Kidney (tissue), 13 donors: ENCODE measurements at regions not wholly inside any gene's neighbourhood (a gene's known extent, or its start where the extent isn't known, plus 50 kb on each side); places are given as distances from the start of the nearest gene placed in this dataset.

Experiments
- DNase-seq, 5 donors: peaks; one replicate each; pipeline ENCODE4 v3.0.0-alpha.2; 2013 to 2020
- FAIRE-seq: peaks from 2 replicates; lab custom pipeline; 2012; peaks lifted over from hg19 to GRCh38; lab: Jason Lieb, UNC
- H3K27ac ChIP-seq, 2 donors: one replicate each; pipeline ENCODE4 v1.7.0; 2013; ENCODE audit warnings: low read depth in 2 of 2, low read length in 2 of 2, inconsistent platforms in 1 of 2
- H3K27me3 ChIP-seq: one replicate; pipeline ENCODE4 v1.7.1; 2013; ENCODE audit warnings: low read length, inconsistent platforms; ENCODE audit not compliant: control insufficient read depth, insufficient read depth
- H3K36me3 ChIP-seq, 3 donors: one replicate each; pipeline versions ENCODE4 v1.7.0 to v1.7.1; 2013; ENCODE audit warnings: low read length in 3 of 3, control low read depth in 1 of 3, inconsistent platforms in 1 of 3; ENCODE audit not compliant: insufficient read depth in 3 of 3, control insufficient read depth in 2 of 3
- H3K4me1 ChIP-seq, 3 donors: one replicate each; pipeline versions ENCODE4 v1.7.0 to v1.7.1; 2013; ENCODE audit warnings: low read length in 3 of 3, inconsistent platforms in 1 of 3, low read depth in 1 of 3; ENCODE audit not compliant: control insufficient read depth in 2 of 3, insufficient read depth in 2 of 3
- H3K4me3 ChIP-seq, 3 donors: one replicate each; pipeline versions ENCODE4 v1.7.0 to v1.8.1; 2013; ENCODE audit warnings: low read length in 3 of 3, control low read depth in 1 of 3, inconsistent platforms in 1 of 3
- H3K9ac ChIP-seq, 3 donors: one replicate each; pipeline versions ENCODE4 v1.7.0 to v1.7.1; 2013; ENCODE audit warnings: low read length in 3 of 3, control low read depth in 1 of 3, inconsistent platforms in 1 of 3
- H3K9me3 ChIP-seq, 3 donors: one replicate each; pipeline versions ENCODE4 v1.7.0 to v1.7.1; 2013; ENCODE audit warnings: low read length in 3 of 3, control low read depth in 1 of 3, inconsistent platforms in 1 of 3; ENCODE audit not compliant: control insufficient read depth in 2 of 3, insufficient read depth in 1 of 3
- CTCF ChIP-seq: IDR thresholded peaks from 3 replicates; pipeline ENCODE4 v1.5.1; 2012; ENCODE audit warnings: mild to moderate bottlenecking, moderate library complexity, borderline replicate concordance; ENCODE audit not compliant: insufficient read depth; ENCODE audit errors: extremely low read depth
- intact Hi-C: fragments of 100-400 bp; cut with DNase I; formaldehyde crosslinking; loops from one replicate; pipeline ENCODE4 v1.11.1; 2022
- donor health status: control.
- donor health status: control.
- donor health status: control.
- donor health status: control.
- donor health status: control.
- donor health status: DM: yes; HTN: yes; CAD: no.
- donor health status: Normal renal cell carcinoma (clear cell type).

- Histone ChIP-seq H3K36me3 (no peaks in the 10 kb centered on the region), H3K27ac (no peak overlapping the region), H3K4me1 (no peaks in the 10 kb centered on the region), H3K9ac (no peak overlapping the region), H3K9me3 (no peaks in the 10 kb centered on the region), H3K27me3 (no peaks in the 10 kb centered on the region), H3K4me3 (no peak overlapping the region)
- FAIRE-seq: no peak
- intact Hi-C loops: no loop called here
- DNase-seq: no peak
- TF ChIP-seq CTCF: no peak
Observed at GRCh38 chr12:18899162-18899561, 161.2 kb downstream of the CAPZA3 start.

GRCh38 chr12:18899678-18900317 lies 161.9 kb downstream of the CAPZA3 start:
- H3K27me3 ChIP-seq: no peaks in the 10 kb centered on the region
- TF ChIP-seq CTCF: no peak
- H3K4me1 ChIP-seq: no peaks in the 10 kb centered on the region
- H3K9me3 ChIP-seq: no peaks in the 10 kb centered on the region
- DNase-seq (no peak), FAIRE-seq (no peak)
- no peak overlapping the region for H3K27ac ChIP-seq
- intact Hi-C loops: no loop called here
- no peaks in the 10 kb centered on the region for H3K36me3 ChIP-seq
- no peak overlapping the region for H3K4me3 ChIP-seq
- no peak overlapping the region for H3K9ac ChIP-seq

GRCh38 chr12:18905134-18905533 lies 167.2 kb downstream of the CAPZA3 start:
- no peak overlapping the region for H3K27ac ChIP-seq
- FAIRE-seq (no peak), DNase-seq (peak in 3 of 5 donors; percentile 37 to 67 (median 63))
- H3K27me3 ChIP-seq: no peaks in the 10 kb centered on the region
- H3K4me1 ChIP-seq: no peaks in the 10 kb centered on the region
- H3K4me3 ChIP-seq: no peak overlapping the region
- TF ChIP-seq CTCF: no peak
- no peaks in the 10 kb centered on the region for H3K36me3 ChIP-seq
- H3K9me3 ChIP-seq: no peaks in the 10 kb centered on the region
- intact Hi-C loops: no loop called here
- H3K9ac ChIP-seq: no peak overlapping the region

GRCh38 chr12:18906395-18906794 lies 168.5 kb downstream of the CAPZA3 start:
- H3K4me1 ChIP-seq: no peaks in the 10 kb centered on the region
- intact Hi-C loops: no loop called here
- no peak overlapping the region for H3K9ac ChIP-seq
- no peak overlapping the region for H3K4me3 ChIP-seq
- FAIRE-seq: no peak
- no peak for DNase-seq
- TF ChIP-seq CTCF: no peak
- no peaks in the 10 kb centered on the region for H3K9me3 ChIP-seq
- H3K36me3 ChIP-seq: no peaks in the 10 kb centered on the region
- no peak overlapping the region for H3K27ac ChIP-seq
- no peaks in the 10 kb centered on the region for H3K27me3 ChIP-seq
